Stimulated activated CD8-positive, alpha-beta memory T cell treated with anti-CD3 and anti-CD28 coated beads, Interleukin-2, amount 100 ng/mL, for 48 hours (primary cell): ENCODE measurements at regions not wholly inside any gene's neighbourhood (a gene's known extent, or its start where the extent isn't known, plus 50 kb on each side); places are given as distances from the start of the nearest gene placed in this dataset.
"Not testable (repeated sequence)": the region's sequence is repeated elsewhere in the genome, so short reads cannot be mapped to it uniquely, and the experiment has no call there.

Experiments
- DNase-seq, 2 donors: peaks; one replicate each; pipeline ENCODE4 v3.0.0-alpha.2; 2020; ENCODE audit warnings: low read depth in 2 of 2

DNA sequence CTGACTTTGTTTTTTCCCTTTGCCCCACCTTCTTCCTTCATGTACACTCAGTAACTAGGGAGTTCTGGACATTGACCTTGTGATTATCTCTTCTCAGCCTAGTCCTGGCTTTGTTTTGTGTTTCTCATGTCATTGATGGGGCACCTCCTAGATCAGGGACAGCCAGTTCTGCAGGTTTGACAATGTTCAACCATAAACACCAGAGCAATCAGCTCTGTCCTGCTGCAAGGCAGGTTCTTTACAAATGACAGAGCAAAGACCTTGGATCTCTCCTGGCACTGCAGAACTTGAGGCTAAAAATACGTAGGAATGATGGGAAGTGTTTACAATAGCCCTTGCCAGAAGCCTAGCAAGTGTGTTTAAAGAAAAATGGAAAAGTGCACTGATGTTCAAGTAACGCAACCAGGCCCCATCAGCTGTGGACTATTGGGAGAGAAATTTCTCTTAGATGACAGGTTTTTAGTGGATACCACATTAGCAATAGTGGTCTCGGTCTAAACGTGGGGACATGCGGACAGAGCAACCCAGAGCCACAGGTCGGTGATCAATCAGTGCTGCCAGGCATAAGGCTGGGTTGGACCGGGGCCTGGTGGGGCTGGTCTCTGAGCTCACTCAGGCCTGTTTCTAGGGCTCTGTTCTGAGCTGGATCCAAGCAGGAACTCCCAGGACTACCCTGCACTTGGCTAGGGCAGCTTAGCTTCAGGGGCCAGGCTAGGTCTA, 76.8 kb downstream of the SOWAHC start:
- no peak for DNase-seq

GRCh38 chr2:109692013-109692743, 78.0 kb downstream of the SOWAHC start:
- no peak for DNase-seq

GRCh38 chr2:109692831-109693230, 78.7 kb downstream of the SOWAHC start:
- DNase-seq = not testable (repeated sequence)

DNA sequence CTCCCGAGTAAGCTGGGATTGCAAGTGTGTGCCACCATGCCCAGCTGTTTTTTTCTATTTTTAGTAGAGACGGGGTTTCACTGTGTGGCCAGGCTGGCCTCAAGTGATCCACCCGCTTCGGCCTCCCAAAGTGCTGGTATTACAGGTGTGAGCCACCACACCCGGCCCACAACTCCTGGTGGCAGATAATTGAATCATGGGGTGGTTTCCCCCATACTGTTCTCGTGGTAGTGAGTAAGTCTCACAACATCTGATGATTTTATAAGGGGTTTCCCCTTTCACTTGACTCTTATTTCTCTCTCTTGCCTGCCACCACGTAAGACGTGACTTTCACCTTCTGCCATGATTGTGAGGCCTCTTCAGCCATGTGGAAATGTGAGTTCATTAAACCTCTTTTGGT, 79.1 kb downstream of the SOWAHC start:
- DNase-seq = peak; percentile 8 to 35

DNA sequence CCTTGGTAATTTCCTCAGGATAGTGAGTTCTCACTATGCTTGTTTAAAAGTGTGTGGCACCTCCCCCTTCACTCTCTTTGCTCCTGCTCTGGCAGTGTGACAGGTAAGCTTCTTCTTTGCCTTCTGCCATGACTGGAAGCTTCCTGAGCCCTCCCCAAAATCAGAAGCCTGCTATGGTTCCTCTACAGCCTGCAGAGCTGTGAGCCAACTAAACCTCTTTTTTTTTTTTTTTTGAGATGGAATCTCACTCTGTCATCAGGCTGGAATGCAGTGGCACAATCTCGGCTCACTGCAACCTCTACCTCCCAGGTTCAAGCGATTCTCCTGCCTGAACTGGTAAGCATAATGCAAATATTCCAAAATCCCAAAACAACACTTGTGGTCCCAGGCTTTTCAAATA, 80.0 kb downstream of the SOWAHC start:
- no peak for DNase-seq

DNA sequence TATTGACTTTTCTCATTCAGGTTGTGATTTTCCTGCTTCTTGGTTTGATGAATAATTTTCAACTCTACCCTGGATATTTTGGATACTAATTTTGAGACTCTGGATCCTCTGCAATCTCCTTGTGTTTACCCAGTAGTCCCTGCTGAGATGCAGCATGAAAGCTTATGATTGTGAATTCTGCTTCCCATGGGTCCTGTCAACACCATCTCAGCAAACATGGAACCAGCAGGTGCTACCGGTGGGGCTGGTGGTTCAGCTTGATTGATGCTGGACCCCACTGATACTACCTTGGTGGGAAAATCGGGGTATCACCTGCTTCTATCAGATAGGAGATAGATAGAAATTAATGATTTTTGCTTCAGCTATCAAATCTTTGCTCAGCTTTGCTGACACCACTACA, 81.1 kb downstream of the SOWAHC start:
- DNase-seq = no peak

DNA sequence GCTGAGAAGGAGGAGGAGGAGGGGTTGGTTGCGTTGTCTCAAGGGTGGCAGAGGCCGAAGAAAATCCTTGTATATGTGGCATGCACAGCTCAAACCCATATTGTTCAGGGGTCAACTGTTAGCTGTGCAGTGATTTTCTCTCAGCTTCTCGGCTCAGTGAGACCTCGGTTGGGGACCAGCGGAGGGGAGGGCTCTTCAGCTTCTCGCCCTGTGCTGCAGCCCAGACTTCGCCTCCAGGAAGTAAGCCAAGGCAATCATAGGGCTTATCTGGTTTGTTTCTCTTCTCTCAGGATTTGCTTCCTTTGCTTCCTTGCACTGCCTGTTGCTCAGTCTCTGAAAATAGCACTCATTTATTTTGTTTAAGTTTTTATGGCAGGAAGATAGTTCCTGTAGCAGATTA, 85.5 kb downstream of the SOWAHC start:
- no peak for DNase-seq

GRCh38 chr2:109700680-109701274, 86.6 kb downstream of the SOWAHC start:
- no peak for DNase-seq

DNA sequence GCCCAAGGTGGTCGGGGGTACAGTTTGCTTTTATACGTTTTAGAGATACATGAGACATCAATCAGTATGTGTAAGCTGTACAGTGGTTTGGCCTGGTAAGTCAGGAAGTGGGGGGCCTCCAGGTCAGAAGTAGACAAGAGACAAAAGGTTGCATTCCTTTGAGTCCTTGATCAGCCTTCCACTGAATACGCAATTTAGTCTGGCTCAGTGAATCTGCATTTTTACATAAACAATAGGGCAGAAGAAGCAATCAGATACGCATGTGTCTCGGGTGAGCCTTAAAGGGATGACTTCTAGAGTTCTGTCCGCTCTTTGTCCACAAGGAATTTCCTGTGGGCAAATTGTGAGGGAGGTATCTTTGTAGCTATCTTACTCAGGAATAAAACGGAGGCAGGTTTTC, 87.2 kb downstream of the SOWAHC start:
- DNase-seq = no peak

GRCh38 chr2:109702250-109702985, 88.3 kb downstream of the SOWAHC start:
- DNase-seq = no peak

- no peak for DNase-seq
These were observed 88.9 kb downstream of the SOWAHC start for GRCh38 chr2:109703077-109703476.

- no peak for DNase-seq
These were observed 89.6 kb downstream of the SOWAHC start for GRCh38 chr2:109703798-109704197.

DNA sequence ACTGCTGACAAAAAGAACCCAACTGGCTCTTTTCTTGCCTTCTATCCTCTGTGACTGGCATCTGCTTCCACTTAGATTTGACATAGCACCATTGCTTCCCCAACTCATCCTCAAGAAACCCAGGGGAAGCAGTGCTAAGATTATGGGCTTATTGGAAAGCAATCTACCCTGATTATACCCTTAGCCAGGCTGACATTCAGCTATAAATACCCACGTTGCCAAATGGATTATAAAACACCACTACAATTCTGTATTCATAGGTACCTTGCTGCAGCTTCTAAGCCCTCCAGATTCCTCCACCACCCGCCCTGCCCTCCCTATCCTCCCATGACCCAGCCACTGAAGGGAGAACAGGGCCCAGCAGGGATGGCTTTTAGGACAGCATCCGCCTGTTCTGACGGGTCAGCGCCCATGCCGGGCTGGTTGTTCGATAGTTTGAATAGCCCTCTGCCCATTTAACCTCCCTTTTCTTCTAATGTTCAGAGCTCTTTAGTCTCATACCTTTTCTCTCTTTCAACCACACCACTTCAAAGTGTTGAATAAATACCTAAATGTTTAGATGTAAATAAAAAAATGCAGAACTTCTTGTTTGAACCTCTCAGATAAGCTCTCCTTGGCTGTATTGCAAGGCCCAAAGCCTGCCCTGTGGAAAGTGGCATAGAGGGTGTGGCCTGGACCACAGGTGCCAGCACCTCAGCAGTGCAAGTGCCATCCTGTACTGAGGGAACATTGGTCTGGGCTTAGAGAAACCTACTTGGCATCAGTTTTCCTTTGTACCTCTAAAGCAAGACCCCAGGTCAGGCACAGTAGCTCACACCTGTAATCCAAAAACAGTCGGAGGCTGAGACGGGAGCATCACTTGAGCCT, 86.6 kb upstream of the RGPD5 start:
- no peak for DNase-seq

DNA sequence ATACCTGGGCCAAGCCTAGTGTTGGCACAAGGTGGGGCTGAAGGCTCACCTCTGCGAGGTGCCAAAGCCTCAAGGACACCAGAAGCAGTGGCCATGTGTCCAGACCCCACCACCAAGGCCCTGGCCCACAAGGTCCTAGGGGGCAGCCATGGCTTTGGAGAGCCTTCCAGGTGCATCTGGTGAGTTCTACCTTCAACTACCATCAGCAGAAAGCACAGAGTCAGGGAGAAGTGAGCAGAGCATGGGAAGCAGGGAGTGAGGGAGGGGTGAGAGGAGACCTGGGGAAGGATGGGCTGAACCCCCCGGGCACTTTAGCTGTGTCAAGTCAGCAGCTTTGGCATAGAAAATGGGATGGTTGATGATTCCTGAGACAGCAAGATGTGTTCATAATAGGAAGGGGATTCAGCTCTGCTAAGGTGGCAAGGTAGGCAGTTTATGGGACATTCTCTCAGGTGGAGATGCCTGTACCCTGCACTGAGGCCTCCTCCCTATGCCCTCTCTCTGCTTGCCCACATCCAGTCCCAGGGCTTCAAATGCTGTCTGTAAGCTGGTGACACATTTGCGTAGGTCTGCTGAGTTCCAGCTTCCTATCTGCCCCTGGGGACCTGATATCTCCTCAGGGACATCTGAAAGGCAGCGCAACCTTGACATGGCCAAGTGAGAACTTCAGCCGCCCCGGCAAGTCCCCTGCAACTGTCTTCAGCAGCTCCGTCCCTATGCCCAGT, 83.4 kb upstream of the RGPD5 start:
- DNase-seq = no peak

GRCh38 chr2:109711230-109712122, 82.6 kb upstream of the RGPD5 start:
- no peak for DNase-seq

DNA sequence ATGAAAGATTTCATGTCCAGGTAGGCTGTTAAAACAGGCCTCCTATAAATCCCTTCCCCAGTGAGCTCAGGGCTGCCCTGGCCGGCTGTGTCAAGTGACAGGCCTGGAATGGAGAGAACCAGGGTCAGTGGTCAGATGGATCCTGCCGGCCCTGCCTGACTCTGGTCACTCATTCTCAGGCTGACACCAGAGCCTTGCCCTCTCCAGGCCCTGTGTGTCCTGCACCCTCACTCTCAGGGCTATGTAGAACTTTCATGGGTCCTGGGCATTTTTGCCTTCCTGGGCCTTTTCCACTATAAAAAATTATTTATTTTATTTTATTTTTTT, 82.0 kb upstream of the RGPD5 start:
- no peak for DNase-seq

DNA sequence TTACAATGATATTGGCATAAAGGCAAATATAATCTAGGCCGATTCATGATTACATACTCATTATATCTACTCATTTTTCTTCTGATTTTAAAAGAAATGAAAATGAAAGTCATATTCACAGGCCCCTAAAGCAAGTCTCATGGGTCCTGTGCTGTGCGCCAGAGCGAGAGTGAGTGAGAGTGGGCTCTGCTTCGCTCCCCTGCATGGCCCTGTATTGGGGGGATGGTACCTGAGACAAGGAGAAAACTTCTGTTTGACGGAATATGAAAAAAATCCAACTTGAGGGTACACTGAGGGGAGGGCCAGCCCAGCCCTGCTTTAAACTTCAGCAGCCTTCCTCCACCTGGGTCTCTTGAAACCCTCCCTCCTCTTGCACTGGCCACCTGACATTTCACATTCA, 81.4 kb upstream of the RGPD5 start:
- DNase-seq = no peak

DNA sequence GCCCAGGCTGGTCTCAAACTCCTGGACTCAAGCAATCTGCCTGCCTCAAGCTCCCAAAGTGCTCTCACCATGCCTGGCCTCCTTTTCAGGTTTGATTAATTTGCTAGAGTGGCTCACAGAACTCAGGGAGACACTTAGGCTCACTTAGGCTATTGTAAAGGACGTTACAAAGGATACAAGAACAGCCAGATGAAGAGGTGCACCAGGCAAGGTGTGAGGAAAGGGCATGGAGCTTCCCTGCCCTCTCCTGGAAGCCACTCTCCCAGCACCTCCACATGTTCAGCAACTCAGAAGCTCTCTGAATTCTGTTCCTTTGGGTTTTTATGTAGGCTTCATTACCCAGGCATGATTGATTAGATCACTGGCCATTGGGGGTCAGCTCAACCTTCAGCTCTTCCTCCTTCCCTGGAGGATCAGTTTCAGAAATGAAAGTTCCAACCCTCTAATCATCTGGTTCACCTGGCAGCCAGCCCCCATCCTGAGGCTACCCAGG, 78.7 kb upstream of the RGPD5 start:
- no peak for DNase-seq

DNA sequence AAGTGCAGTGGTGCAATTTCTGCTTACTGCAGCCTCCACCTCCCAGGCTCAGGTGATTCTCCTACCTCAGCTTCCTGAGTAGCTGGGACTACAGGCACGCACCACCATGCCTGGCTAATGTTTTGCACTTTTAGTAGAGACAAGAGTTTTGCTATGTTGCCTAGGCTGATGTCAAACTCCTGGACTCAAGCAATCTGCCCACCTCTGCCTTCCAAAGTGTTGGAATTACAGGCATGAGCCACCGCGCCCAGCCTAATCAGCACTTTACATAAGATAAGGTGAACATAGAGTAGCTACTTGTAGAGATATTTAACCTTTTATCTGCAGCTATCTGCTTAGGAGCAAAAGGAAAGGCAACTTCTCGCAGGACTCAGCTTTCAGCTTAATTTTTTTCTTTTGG, 77.5 kb upstream of the RGPD5 start:
- DNase-seq = not testable (repeated sequence)

- DNase-seq = no peak
These were observed 76.0 kb upstream of the RGPD5 start for GRCh38 chr2:109718139-109718538.
